22Rv1 (cell line): ENCODE measurements at regions not wholly inside any gene's neighbourhood (a gene's known extent, or its start where the extent isn't known, plus 50 kb on each side); places are given as distances from the start of the nearest gene placed in this dataset.
"Not testable (repeated sequence)": the region's sequence is repeated elsewhere in the genome, so short reads cannot be mapped to it uniquely, and the experiment has no call there.

Source experiments
- ZFX ChIP-seq: fragments of 450-650 bp; IDR thresholded peaks from 2 replicates; pipeline ENCODE4 v1.6.1; 2017; ENCODE audit warnings: antibody characterized with exemption, borderline replicate concordance
- TF ChIP-seq, protein P1 (sequence below): fragments of 450-650 bp; IDR thresholded peaks from 2 replicates; pipeline ENCODE4 v1.5.1; 2017; ENCODE audit warnings: mild to moderate bottlenecking

DNA sequence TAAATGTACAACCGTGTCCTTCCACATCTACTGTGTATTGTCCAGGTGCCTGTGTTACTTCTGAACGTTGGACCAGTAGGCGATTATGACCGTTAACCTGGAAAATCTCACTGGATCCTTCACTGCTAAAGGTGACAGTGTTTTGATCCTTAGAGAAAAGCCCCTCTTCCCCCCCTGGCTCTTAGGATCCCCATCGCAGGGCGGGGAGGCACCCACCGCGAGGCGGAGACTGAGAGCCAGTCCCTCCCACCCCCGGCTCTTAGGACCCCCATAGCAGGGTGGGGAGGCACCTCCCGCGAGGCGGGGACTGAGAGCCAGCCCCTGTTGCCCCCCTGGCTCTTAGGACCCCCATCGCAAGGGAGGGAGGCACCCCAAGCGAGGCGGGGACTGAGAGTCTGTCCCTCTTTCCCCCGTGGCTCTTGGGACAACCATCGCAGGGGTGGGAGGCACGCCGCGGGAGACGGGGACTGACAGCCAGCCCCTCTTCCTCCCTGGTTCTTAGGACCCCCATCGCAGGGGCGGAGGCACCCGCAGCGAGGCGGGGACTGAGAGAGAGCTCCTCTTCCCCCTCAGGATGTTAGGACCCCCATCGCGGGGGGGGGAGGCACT, 194.3 kb upstream of the PZP start:
- TF ChIP-seq, protein P1, sequence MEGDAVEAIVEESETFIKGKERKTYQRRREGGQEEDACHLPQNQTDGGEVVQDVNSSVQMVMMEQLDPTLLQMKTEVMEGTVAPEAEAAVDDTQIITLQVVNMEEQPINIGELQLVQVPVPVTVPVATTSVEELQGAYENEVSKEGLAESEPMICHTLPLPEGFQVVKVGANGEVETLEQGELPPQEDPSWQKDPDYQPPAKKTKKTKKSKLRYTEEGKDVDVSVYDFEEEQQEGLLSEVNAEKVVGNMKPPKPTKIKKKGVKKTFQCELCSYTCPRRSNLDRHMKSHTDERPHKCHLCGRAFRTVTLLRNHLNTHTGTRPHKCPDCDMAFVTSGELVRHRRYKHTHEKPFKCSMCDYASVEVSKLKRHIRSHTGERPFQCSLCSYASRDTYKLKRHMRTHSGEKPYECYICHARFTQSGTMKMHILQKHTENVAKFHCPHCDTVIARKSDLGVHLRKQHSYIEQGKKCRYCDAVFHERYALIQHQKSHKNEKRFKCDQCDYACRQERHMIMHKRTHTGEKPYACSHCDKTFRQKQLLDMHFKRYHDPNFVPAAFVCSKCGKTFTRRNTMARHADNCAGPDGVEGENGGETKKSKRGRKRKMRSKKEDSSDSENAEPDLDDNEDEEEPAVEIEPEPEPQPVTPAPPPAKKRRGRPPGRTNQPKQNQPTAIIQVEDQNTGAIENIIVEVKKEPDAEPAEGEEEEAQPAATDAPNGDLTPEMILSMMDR, result not testable (repeated sequence)
- TF ChIP-seq ZFX, result not testable (repeated sequence)
